HG03045 (cell line): ENCODE measurements at regions not wholly inside any gene's neighbourhood (a gene's known extent, or its start where the extent isn't known, plus 50 kb on each side); places are given as distances from the start of the nearest gene placed in this dataset.
"Not testable (repeated sequence)": the region's sequence is repeated elsewhere in the genome, so short reads cannot be mapped to it uniquely, and the experiment has no call there.

Source experiments
- ATAC-seq: cut with Tn5 transposase; IDR thresholded peaks from one replicate; pipeline ENCODE4 v1.9.1; 2021; ENCODE audit warnings: mild to moderate bottlenecking, moderate library complexity; ENCODE audit not compliant: unreplicated experiment

GRCh38 chr4:188372058-188372457 lies 232.8 kb downstream of the TRIML1 start:
- ATAC-seq: no peak

GRCh38 chr4:188372829-188373228 lies 233.6 kb downstream of the TRIML1 start:
- ATAC-seq: no peak

- ATAC-seq: no peak
Observed at GRCh38 chr4:188374871-188375270, 235.6 kb downstream of the TRIML1 start.

- no peak for ATAC-seq
Observed at GRCh38 chr4:188377816-188378215, 238.6 kb downstream of the TRIML1 start.

- ATAC-seq: no peak
Observed at GRCh38 chr4:188383180-188383579, 243.9 kb downstream of the TRIML1 start.

- ATAC-seq: no peak
Observed at GRCh38 chr4:188387179-188387791, 248.0 kb downstream of the TRIML1 start.

- ATAC-seq: not testable (repeated sequence)
Observed at GRCh38 chr4:188391349-188391748, 252.1 kb downstream of the TRIML1 start.

GRCh38 chr4:188396037-188396436 lies 256.8 kb downstream of the TRIML1 start:
- no peak for ATAC-seq

GRCh38 chr4:188399834-188400233 lies 260.6 kb downstream of the TRIML1 start:
- no peak for ATAC-seq

- no peak for ATAC-seq
Observed at GRCh38 chr4:188400451-188400850, 261.2 kb downstream of the TRIML1 start.

GRCh38 chr4:188403272-188403671 lies 264.0 kb downstream of the TRIML1 start:
- ATAC-seq: no peak

GRCh38 chr4:188405071-188405835 lies 266.0 kb downstream of the TRIML1 start:
- not testable (repeated sequence) for ATAC-seq

GRCh38 chr4:188408244-188409030 lies 269.2 kb downstream of the TRIML1 start:
- no peak for ATAC-seq

- no peak for ATAC-seq
Observed at GRCh38 chr4:188409851-188410250, 270.6 kb downstream of the TRIML1 start.

- ATAC-seq: no peak
Observed at GRCh38 chr4:188411805-188412204, 272.6 kb downstream of the TRIML1 start.

GRCh38 chr4:188412499-188412898 lies 273.3 kb downstream of the TRIML1 start:
- no peak for ATAC-seq

- no peak for ATAC-seq
Observed at GRCh38 chr4:188414441-188414840, 275.2 kb downstream of the TRIML1 start.

GRCh38 chr4:188417181-188417580 lies 277.9 kb downstream of the TRIML1 start:
- no peak for ATAC-seq

- no peak for ATAC-seq
Observed at GRCh38 chr4:188423039-188423438, 283.8 kb downstream of the TRIML1 start.

- no peak for ATAC-seq
Observed at GRCh38 chr4:188428935-188429334, 289.7 kb downstream of the TRIML1 start.

GRCh38 chr4:188429965-188430364 lies 290.7 kb downstream of the TRIML1 start:
- ATAC-seq: no peak

GRCh38 chr4:188430384-188430783 lies 291.1 kb downstream of the TRIML1 start:
- ATAC-seq: no peak
